EH (cell line): ENCODE measurements at regions not wholly inside any gene's neighbourhood (a gene's known extent, or its start where the extent isn't known, plus 50 kb on each side); places are given as distances from the start of the nearest gene placed in this dataset.
"Not testable (repeated sequence)": the region's sequence is repeated elsewhere in the genome, so short reads cannot be mapped to it uniquely, and the experiment has no call there.

Experiments
- DNase-seq: peaks from one replicate; pipeline ENCODE4 v3.0.0-alpha.2; 2015; ENCODE audit warnings: low read depth

DNA sequence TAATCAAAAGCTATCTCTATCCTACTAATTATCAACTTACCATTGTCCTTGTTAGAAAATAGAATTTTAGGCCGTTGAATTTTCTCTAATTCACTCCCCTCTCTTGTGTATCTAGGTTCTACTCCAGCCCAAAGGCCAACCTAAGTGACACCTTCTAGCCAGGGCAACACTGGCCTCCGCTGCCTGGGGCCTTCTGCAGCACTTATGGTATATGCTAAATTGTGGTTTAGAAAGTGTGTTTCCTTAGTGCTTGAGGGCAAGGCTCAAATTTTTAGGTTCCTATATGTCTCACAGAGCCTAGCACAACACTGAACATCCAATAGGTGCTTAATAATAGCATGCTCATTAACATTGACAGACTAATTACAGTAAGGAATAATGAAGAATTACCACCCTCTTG lies 187.2 kb upstream of the IRF2BP2 start:
- not testable (repeated sequence) for DNase-seq

- not testable (repeated sequence) for DNase-seq
Observed at GRCh38 chr1:234796438-234796792, 186.4 kb upstream of the IRF2BP2 start.

- DNase-seq, result peak; percentile 65
Observed at GRCh38 chr1:234795711-234796437, 185.9 kb upstream of the IRF2BP2 start.

DNA sequence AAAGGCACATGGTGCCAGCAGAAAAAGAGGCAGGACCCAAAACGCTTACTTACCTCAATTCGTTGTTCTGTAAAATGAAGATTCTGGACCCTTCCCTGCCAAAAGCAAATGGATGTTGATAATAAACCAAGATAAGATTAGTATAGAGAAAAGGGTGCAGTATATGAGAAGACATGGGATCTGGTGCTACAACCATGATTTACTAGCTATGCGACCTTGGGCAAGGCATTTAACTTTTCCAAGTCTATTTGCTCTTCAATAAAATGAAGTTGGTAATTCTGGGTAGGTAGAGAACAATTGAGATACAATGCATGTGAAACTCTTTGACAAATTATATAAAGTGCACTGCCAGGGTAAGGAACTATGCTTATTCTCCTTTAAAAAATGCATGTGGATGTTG lies 185.0 kb upstream of the IRF2BP2 start:
- DNase-seq, result not testable (repeated sequence)

GRCh38 chr1:234794452-234794851 lies 184.5 kb upstream of the IRF2BP2 start:
- not testable (repeated sequence) for DNase-seq

GRCh38 chr1:234793924-234794323 lies 183.9 kb upstream of the IRF2BP2 start:
- not testable (repeated sequence) for DNase-seq

DNA sequence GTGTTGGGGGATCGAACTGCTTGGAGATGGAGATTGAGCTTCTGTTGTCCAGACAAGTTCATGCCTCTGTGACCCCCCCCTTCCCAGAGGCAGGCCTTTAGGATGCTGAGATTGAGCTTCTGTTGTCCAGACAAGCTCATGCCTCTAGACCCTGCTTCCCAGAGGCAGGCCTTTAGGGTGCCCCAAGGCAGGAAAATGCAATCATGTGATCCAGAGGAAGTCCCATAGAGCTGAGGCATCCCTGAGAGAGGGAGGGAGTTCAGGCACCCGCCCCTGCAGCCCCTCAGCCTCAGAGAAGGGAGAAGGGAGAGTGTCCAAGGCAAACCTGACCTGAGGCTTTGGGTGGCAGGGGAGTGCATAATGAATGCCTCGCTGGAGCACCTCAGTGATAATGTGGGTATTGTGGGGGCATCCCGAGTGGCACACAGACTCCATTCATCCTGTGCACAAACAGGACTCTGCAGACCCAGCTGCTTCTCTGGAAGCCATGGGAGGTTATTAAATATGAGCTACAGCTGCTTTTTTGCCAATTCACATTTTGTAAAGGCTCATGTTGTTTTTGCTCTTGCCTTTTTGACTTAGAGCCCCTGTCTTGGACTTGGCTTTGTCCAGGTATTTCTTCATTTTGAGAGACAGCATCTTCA lies 182.4 kb upstream of the IRF2BP2 start:
- DNase-seq, result not testable (repeated sequence)

- DNase-seq, result not testable (repeated sequence)
Observed at GRCh38 chr1:234791615-234792014, 181.6 kb upstream of the IRF2BP2 start.

DNA sequence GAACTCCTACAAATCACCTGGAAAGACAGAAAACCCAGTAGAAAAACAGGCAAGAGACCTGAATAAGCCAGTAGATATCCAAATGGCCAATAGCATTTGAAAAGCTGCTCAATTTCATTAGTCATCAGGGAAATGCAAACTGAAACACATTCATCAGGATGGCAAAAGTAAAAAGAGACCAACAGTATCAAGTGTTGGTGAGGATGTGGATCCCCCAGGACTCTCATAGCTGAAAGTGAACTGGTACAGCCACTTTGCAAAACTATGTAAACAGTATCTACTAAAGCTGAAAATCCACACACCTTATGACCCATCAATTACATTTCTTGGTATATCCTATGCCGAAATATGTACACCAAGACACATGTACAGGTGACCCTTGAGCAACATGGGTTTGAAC lies 180.4 kb upstream of the IRF2BP2 start:
- DNase-seq, result not testable (repeated sequence)

DNA sequence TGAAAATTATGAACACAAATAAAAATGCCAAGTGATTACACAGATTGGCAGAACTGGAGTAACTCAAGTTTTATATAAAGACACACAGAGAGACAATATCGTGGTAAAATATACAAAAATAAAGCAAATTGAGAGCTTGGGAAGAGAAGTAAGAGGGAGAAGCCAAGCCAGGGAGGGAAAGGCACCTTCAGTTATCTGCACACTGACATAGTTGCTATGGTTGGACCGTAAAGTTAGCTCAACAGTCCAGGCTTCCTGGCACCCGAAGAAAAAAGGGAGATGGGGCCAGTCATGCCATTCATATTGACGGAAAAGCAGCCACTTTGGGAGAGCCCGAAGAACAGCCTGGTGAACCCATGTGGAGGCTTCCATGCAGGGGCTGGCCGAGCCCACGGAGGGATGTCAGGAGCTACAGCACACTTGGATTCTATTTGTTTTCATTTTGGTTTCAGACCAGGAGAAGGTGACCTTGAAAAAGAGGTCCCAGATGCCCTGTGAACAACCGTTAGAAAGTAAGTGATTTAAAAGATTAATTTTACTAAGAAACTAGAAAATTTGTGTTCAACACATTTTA lies 177.1 kb upstream of the IRF2BP2 start:
- not testable (repeated sequence) for DNase-seq

DNA sequence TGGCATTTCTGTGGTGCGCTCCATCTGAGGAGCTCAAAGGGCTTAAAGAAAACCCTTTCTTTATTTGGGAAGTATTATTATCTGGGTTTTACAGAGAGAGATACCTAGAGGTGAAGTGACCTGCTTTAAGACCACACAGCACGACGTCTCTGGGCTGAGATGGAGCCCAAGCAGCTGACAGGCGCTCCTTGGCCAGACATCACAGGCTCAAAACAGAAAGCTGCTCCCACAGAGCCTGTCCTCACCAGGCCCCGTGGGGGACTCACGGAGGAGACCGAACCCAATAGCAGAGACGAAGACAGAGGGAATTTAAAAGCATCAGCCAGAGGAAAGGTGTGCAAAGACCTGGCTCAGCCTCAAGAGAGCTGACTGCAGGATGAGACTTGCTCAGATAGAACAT lies 175.9 kb upstream of the IRF2BP2 start:
- not testable (repeated sequence) for DNase-seq

DNA sequence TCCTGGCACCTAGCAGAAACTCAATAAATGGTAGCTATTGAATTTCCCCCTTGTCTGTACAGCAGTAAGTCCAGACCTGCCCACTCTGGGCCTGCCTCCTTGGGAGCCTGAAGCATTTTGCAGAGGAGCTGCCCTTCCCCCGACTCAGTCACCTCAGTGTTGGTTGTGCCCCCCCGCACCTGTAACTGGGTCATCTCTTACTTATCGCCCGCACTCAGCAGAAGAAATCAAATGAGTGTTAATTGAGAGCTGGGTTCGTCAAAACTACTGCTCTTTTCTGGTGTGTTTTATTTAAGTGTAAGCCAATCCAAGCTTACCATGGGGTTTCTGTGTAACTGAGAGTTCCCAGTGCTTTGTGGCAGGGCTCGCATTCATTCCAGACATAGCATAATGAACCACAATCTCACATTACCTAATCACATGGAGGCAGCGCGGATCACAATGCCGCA lies 175.5 kb upstream of the IRF2BP2 start:
- peak; percentile 76 for DNase-seq

DNA sequence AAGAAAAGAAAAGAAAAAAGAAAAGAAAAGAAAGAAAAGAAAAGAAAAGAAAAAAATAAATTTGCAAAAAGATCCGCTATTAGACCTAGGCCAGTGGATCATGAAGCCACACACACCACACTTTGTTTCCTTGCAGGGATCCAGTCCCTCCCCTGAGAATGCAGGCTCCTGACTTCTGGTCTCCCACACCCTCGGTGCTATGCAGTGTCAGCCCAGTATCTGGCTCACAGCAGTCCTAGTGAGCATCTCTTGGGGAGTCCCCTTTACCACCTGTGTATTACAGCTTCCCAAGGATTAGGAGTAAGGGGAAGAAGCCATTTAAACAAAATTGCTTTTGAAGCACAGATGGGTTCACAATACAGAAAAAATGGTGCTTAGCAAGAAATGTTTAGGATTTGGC lies 174.1 kb upstream of the IRF2BP2 start:
- not testable (repeated sequence) for DNase-seq

GRCh38 chr1:234782791-234783190 lies 172.8 kb upstream of the IRF2BP2 start:
- DNase-seq, result no peak

- peak; percentile 43 for DNase-seq
Observed at GRCh38 chr1:234782105-234782751, 172.2 kb upstream of the IRF2BP2 start.

DNA sequence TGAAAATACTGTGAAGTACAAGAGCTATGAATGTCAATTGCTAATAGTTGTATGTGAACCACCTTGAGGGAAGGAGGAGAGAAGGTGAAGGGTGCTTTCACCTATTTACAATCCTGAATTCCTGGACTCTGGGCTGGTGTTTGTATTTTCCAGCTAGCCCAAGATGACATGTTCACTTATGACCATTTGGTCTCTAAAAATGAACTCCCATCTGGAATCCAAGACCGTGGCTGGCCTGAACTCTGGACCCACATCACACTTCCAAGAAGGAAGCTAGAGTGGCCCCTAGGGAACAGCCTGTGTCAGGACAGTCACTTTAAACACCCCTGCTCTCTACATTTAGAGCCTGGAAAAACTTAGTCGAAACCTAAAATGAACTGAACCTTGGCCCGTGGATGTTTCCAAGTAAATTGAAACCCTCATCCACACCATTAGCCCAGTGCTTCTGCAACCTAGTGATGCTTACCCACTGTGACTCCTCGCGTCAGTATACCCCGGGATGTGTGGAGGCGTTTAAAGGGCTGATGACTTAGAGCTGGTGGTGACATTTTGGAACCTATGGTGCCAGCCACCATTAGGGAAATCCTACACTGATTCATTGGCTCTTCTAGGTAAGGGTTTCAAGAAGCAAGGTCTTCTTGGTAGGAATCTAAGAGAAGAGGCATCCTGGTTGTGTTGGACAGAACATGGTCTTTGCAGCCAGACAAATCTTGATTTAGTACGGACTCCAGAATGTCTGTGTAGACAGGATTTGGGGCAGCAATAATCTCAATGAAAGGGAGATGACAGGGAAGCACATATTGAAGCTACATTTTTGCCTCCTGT lies 171.5 kb upstream of the IRF2BP2 start:
- peak; percentile 30 for DNase-seq

DNA sequence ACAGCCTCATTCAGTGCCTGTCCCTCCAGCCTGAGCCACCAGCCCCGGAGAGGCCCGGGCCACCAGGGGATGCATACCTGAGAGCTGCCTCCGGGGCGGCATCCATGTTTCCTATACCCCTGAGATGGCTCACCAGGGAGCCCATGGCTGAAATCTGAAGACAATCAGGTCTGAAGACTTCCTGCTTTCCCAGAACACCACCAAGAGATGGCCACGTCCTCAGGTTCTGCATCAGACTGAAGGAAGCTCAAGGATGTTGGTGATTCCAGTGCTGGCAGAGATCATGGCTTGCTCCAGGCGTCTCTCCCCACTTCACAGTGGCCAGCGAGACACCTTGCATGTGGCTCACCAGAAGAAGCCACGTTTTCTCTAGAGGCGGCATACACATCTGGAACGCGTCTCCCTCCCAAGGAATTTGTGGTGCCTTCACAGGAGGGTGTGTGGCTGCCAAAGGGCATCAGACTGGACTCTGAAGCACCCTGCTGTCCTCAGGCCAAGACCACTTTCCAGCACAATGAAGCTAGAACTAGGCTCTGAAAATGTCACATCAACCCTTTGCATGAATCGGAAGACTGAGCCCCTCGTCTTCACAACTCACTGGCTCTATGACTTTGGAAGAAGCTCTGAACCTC lies 170.7 kb upstream of the IRF2BP2 start:
- peak; percentile 5 for DNase-seq

- no peak for DNase-seq
Observed at GRCh38 chr1:234780112-234780511, 170.1 kb upstream of the IRF2BP2 start.

DNA sequence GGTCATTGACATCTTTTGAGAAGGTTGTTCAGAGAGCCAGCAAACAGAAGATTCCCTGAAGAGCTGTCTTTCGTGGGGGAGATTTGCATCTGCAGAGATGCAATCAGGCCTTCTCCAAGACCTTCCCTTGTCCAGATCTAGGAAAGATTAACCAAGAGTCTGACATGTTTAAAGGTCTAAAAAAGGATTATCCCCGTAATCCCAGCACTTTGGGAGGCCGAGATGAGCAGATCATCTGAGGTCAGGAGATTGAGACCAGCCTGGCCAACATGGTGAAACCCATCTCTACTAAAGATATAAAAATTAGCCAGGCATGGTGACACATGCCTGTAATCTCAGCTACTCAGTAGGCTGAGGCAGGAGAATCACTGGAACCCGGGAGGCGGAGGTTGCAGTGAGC lies 169.6 kb upstream of the IRF2BP2 start:
- not testable (repeated sequence) for DNase-seq

GRCh38 chr1:234779160-234779538 lies 169.2 kb upstream of the IRF2BP2 start:
- DNase-seq, result no peak
